Ecto neural progenitor cell (in vitro differentiated cells): ENCODE measurements at regions not wholly inside any gene's neighbourhood (a gene's known extent, or its start where the extent isn't known, plus 50 kb on each side); places are given as distances from the start of the nearest gene placed in this dataset.

Source experiments
- DNase-seq: peaks from one replicate; pipeline ENCODE4 v3.0.0-alpha.2; 2018; ENCODE audit warnings: low spot score

DNA sequence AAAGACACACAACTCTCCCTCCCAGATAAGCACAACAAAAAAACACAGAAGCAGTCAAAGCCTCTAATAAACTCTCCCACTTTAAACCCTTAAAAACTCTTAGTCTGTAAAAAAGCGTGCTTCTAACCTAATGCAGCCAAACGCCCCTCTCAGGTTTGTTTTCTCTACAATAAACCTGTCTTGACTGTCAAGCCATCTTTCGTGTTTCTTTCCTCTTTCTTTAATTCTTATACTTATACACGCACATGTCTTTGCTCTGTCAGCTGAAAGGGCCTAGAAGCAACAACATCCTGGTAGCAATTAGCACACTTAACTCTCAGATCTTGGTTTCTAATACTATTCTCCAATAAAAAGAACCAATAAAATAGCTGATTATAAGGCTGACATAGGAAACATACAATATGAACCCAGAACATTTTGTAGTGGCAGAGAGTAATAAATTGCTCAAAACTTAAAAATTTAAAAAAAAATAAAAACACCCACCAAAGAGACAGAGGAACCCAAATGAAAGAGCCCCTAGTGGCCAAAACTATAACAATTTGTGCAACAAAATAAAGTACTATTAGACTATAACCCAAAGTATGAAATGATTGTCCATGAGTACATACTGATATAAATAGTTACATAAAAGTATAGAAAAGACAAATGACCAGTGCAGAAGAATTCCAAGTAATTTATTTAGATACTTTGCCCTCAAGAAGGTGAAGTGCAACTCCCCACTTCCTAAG lies 440.4 kb upstream of the ADGRL3 start:
- no peak for DNase-seq

- no peak for DNase-seq
Observed at GRCh38 chr4:60780874-60781273, 419.3 kb upstream of the ADGRL3 start.

GRCh38 chr4:60790608-60791007 lies 409.5 kb upstream of the ADGRL3 start:
- no peak for DNase-seq

DNA sequence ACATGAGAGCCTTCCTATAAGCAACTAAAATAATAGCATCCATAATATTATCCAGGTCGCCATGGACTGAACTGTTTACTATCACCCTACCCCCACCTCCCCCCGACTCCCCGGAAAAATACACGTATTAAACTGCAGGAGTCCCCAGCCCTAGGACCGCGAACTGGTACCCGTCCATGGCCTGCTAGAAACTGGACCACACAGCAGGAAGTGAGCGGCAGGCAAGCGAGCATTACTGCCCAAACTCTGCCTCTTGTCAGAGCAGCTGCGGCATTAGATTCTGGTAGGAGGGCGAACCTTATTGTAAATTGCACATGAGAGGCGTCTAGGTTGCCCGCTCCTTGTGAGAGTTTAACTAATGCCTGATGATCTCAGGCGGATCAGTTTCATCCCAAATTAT lies 405.8 kb upstream of the ADGRL3 start:
- DNase-seq: no peak

- no peak for DNase-seq
Observed at GRCh38 chr4:60799214-60799613, 400.9 kb upstream of the ADGRL3 start.

- DNase-seq: no peak
Observed at GRCh38 chr4:60800701-60801100, 399.4 kb upstream of the ADGRL3 start.

DNA sequence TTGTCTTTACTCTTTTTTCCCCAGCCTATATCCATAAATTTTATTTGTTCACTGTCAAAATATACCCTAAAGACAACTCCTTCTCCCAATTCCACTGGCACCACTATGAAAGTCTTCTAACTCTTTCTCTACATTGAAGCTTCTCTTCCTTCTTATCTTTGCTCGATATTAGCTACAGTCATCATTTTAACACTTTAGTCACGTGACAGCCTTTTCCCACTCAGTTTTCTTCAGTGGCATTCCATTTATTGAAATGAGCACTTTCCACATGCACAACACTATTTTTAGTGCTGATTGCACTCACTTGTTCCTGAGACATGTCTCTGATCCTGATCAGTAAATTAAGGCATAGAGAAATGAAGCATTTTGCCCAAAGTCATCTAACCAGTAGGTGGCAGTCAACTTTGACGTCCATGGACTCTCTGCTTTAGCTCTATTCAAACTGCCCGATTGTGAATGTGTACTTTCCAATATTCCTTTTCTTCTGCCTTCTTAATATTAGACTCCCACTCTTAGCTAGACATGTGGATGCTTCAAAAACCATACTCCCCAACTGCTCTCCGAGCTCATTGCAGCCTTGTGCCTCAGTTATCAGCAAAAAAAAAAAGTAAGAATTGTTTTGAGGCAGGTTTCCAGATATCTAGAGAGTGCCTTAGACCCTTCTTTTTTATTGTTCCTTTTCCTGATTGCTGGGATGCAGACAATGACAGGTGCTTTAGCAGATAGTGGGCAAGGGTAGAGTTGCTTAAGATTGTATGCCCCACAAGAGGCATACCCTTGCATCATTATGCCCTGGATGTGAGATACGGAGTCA lies 394.4 kb upstream of the ADGRL3 start:
- DNase-seq: no peak

DNA sequence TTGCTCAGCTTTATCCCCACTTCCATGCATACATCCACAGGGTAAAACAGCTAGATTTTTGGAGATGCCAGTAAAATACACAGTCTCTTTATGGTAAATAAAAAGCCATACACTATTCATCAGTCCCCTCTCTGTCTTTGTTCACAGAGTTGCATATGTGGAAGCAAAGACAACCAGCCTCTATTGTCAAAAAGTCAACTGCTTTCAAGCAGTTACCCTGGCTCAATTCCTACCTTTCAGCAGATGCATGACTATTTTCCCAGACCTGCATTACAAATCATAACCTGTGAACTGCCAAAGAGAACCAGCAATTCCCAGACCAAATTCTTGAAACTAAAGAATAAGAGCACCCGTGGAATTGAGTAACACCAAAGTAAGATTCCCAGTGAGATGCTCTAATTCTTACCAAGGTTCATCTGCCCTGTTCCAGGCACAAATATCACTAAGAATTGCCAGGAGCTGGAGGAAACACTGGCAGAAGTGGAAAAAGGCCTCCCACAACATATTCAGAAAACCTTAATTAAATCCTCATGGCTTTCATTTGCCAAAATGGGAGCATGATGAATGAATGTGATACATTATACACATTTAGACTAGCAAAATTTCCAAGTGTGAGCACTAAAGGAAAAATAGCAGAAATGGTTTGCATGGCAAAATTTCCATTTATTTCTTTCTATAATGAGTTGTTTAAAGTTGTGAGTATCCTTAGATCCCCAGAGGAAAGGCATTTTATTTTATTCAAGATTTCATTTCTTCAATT lies 391.2 kb upstream of the ADGRL3 start:
- DNase-seq: no peak

- DNase-seq: no peak
Observed at GRCh38 chr4:60809486-60809800, 390.7 kb upstream of the ADGRL3 start.

DNA sequence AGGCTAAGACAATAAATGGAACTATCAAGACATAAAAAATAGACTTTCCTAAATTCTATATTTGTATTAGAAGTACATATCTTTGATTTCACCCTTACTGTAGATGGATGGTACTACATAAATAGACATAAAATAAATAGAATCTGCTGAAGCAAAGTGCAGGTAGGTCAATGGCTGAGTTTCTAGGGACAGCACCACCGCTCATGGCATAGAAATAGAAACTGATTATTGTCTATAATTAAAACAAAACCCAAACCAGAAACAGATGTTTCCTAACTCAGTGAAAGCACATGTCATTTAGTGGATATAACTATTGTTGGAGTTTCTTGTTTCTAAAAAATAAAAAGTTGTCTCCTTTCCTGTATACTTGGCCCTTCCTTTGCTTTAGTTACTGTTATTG lies 387.3 kb upstream of the ADGRL3 start:
- no peak for DNase-seq

GRCh38 chr4:60814549-60814948 lies 385.6 kb upstream of the ADGRL3 start:
- DNase-seq: no peak

- DNase-seq: no peak
Observed at GRCh38 chr4:60817609-60818008, 382.5 kb upstream of the ADGRL3 start.

- DNase-seq: no peak
Observed at GRCh38 chr4:60822986-60823385, 377.1 kb upstream of the ADGRL3 start.

DNA sequence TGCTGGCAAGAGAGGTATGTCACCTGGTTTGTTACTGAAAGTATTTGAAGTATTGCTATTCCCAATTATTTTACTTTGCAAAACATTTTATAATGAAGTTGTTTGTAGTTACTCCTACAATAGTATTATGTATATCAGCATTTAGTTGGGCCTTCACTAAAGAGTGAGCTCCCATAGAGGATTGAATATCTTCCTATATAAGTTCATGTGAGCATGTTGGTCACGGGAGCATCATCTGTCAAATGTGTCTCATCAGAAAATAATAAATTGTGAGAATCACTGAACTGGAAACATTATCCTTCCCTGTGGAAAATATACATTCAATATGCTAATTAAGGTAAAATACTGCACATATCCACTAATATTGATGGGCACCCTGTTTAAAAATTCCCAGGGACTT lies 360.1 kb upstream of the ADGRL3 start:
- DNase-seq: no peak

DNA sequence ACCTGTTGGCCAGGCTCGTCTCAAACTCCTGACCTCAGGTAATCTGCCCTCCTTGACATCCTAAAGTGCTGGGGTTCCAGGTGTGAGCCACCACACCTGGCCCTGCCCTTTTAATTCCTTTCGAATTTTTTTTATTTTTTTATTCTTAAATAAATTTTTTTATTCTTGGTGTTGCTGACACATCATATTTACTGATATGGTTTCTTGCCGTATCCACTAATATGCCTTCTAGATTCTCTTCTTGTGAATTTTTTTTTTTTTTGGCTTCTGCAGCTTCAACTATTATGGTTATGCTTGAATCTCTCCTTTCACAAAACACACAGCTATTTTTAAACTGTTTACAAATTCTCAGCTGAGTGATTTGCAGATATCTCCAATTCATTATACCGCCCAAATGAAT lies 353.4 kb upstream of the ADGRL3 start:
- no peak for DNase-seq

- no peak for DNase-seq
Observed at GRCh38 chr4:60847614-60848013, 352.5 kb upstream of the ADGRL3 start.

DNA sequence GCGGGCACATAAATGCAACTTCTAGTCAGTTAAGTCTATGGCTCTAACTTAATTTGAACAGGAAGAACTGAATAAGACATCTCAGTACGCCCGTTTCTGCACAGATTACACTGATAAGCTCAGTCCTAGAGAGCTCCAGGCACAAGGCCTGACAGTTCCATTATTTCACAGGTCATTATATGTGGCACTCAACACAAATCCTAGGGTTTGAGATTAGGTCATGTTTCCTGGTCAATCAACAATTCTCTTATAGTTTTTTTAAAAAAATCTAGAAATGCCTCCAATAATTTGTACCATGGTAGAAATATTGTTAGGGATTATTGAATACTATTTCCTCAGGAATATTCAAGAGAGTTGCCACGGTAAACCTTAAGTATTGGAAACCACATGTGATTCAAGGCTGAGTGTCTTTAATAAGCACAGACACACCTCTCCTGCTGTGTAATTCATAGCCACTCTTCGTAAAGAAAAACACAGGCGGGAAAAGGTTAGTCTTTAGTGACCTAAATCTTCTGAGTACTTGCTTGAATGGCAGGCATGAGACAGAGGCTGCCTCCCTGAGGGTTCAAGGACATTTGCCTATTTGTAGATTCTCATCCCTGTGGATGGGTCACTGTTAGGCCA lies 342.9 kb upstream of the ADGRL3 start:
- no peak for DNase-seq

DNA sequence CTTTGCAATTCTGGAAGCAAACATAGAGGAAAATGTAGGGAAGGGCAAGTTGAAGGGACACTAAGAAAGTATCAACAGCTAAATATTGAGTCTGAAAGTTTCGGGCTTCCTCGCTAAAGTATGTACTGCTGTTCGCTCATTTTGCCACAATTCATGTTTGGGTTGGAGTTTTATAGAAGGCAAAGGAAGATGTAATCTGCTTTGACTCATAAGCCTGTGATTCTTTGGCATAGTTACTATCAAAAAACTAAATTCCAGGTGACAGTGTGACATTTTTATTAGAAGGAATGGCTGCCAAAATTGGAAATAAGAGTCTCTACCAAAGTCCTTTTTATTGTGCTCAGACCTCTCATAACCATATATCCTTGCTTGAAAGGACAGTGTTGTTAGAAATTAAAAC lies 336.7 kb upstream of the ADGRL3 start:
- no peak for DNase-seq

DNA sequence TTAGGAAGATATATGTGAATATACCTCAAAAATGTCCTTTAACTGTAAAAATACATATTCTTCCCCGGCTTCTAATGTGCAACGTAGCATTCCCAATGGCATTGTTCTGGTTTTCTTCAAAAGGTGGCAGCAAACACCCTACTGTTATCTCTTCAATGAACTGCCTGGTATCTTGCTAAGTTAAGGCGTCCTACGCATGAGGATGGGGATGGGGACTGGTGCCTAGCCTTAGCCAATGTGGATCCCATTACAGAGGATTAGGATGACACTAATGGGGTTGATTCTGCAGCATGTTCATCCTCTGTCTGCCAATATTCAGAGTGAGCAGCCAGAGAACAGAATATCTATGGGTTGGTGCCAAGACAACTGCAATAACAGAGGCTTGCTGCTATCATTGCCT lies 334.9 kb upstream of the ADGRL3 start:
- DNase-seq: no peak

DNA sequence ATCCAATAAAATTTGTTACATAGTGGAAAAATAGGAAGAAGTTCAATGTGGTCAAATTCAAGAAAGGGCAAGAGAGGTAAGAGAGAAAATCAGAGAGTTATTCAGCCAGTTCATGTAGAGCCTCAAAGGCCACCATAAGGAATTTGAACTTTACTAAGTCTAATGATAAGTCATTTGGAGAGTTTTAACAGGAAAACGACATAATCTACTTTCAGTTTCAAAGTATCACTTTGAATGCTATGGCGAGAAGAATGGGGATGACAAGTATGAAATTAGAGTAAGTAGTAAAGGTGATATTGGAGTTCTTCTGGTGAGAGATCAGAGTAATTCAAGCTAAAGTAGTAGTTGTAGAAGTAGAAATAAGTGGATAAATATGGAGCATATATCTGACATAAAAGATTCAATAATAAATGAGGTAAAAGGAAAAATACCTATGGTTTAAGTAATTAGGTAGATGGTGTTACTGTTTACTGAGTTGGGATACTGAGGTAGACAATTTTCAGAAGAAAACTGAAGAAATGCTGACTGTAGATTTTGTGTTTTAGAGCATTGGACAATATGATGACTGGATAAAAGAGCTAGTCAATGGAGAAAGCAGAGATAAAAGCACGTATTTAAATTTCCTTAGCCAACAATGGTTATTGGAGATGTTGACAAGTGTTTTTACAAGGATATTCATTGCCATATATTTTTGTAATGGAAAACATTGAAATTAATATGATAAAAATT lies 331.7 kb upstream of the ADGRL3 start:
- no peak for DNase-seq

GRCh38 chr4:60879135-60879701 lies 320.9 kb upstream of the ADGRL3 start:
- no peak for DNase-seq

DNA sequence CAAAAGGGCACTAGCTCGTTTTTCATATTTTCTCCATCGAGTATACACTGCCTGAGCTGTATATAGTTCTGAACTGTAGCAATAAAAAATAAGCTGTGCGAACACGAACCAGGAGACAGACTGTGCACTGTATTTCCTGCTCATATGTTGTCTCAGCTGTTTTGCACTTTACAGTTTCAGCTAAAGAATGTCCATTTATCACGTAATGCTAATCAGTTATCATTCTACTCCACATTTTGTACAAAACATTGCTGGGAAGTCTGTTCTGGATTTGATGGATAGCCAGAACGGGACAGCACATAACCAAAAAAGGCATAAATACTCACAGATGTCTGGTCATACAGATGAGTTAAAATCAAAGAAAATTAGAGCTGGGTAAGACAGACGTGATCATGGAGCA lies 315.5 kb upstream of the ADGRL3 start:
- no peak for DNase-seq
